PC-9 (cell line): ENCODE measurements at regions not wholly inside any gene's neighbourhood (a gene's known extent, or its start where the extent isn't known, plus 50 kb on each side); places are given as distances from the start of the nearest gene placed in this dataset.

ENCODE experiments used
- EZH2 ChIP-seq: fragments of 200-600 bp; sonication (generic); IDR thresholded peaks from 2 replicates; pipeline ENCODE4 v1.8.0; 2017; ENCODE audit warnings: antibody characterized with exemption, low read depth
- TF ChIP-seq, protein P1 (sequence below): fragments of 200-600 bp; sonication (generic); conservative IDR thresholded peaks from 2 replicates; pipeline ENCODE4 v1.6.1; 2017; ENCODE audit warnings: mixed run types, antibody characterized with exemption, mild to moderate bottlenecking, moderate library complexity

- TF ChIP-seq, protein P1, sequence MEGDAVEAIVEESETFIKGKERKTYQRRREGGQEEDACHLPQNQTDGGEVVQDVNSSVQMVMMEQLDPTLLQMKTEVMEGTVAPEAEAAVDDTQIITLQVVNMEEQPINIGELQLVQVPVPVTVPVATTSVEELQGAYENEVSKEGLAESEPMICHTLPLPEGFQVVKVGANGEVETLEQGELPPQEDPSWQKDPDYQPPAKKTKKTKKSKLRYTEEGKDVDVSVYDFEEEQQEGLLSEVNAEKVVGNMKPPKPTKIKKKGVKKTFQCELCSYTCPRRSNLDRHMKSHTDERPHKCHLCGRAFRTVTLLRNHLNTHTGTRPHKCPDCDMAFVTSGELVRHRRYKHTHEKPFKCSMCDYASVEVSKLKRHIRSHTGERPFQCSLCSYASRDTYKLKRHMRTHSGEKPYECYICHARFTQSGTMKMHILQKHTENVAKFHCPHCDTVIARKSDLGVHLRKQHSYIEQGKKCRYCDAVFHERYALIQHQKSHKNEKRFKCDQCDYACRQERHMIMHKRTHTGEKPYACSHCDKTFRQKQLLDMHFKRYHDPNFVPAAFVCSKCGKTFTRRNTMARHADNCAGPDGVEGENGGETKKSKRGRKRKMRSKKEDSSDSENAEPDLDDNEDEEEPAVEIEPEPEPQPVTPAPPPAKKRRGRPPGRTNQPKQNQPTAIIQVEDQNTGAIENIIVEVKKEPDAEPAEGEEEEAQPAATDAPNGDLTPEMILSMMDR = no peak
- TF ChIP-seq EZH2 = no peak
Observed at GRCh38 chr3:152760024-152760563, 74.8 kb upstream of the P2RY1 start.
